Stimulated activated effector memory CD8-positive, alpha-beta T cell treated with anti-CD3 and anti-CD28 coated beads, Interleukin-12 subunit alpha, Interleukin-12 subunit beta, amount 100 ng/mL, for 72 hours (primary cell): ENCODE measurements at regions not wholly inside any gene's neighbourhood (a gene's known extent, or its start where the extent isn't known, plus 50 kb on each side); places are given as distances from the start of the nearest gene placed in this dataset.
"Not testable (repeated sequence)": the region's sequence is repeated elsewhere in the genome, so short reads cannot be mapped to it uniquely, and the experiment has no call there.

Source experiments
- ATAC-seq: fragments of 150-1000 bp; cut with Tn5 transposase; 2 replicates; pipeline ENCODE4 v1.10.0; 2021
- DNase-seq, 2 donors: peaks; one replicate each; pipeline ENCODE4 v3.0.0; 2021 to 2022; ENCODE audit warnings: low spot score in 2 of 2
- H3K27ac Mint-ChIP-seq: one replicate; pipeline ENCODE4 v1.8.0; 2022; ENCODE audit warnings: mild to moderate bottlenecking, mixed read lengths
- H3K36me3 Mint-ChIP-seq: one replicate; pipeline ENCODE4 v1.8.0; 2022; ENCODE audit warnings: mild to moderate bottlenecking, mixed read lengths
- H3K4me1 Mint-ChIP-seq: one replicate; pipeline ENCODE4 v1.8.0; 2022; ENCODE audit warnings: mixed read lengths
- H3K4me3 Mint-ChIP-seq: one replicate; pipeline ENCODE4 v1.8.0; 2022; ENCODE audit warnings: mild to moderate bottlenecking, mixed read lengths
- H3K9me3 Mint-ChIP-seq: one replicate; pipeline ENCODE4 v1.8.0; 2022; ENCODE audit warnings: mixed read lengths

DNA sequence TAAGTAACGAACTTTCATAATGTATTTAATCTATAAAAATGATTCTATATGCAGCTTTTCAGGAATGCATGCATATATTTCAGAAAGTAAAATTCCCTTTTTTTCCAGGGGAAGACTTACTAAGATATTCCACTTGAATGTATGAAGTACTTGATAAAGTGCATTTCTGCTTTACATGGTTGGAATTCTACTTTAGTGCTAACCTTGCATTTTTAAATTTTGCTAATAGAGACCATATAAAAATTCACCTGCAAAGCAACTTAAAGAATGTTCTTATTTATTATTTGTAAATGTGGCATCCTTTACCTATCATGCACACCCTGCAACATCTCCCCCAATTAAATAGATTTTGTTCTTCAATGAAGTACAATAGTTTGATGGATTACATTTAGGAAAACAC is 392.8 kb downstream of the KCNJ2 start:
- Mint-ChIP-seq H3K9me3 (peaks cover 4% of the 10 kb centered on the region), H3K36me3 (no peaks in the 10 kb centered on the region), H3K4me1 (no peaks in the 10 kb centered on the region), H3K4me3 (no peak overlapping the region), H3K27ac (no peak overlapping the region)
- ATAC-seq (no peak), DNase-seq (no peak)

DNA sequence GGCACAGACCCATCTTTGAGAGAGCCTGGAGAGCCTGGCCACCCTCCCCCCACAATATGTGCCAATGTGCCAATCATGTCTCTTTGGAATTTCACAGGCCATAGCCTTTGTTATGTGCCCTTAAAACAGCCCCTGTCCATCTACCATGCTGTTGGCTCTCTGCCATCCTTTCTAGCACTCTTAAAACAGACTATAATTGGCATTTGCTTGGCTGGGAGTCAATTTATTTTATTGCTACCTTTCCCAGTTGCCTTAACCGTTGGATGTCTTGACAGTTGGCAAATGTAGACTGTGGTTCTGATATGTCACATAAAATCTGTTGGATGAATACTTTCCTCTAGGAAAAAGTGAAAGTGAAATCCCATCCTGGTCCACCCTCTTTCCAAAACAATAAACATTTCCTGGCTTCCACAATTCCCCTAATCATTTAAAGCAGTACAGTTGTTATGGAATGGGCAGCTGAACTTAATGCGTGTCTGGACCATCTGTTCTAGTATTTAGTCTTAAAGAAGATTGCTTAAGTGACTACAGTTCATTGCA is 394.0 kb downstream of the KCNJ2 start:
- ATAC-seq, result no peak
- no peaks in the 10 kb centered on the region for H3K4me1 Mint-ChIP-seq
- H3K36me3 Mint-ChIP-seq, result no peaks in the 10 kb centered on the region
- no peak overlapping the region for H3K4me3 Mint-ChIP-seq
- no peak for DNase-seq
- H3K9me3 Mint-ChIP-seq, result peaks cover 4% of the 10 kb centered on the region
- no peak overlapping the region for H3K27ac Mint-ChIP-seq

DNA sequence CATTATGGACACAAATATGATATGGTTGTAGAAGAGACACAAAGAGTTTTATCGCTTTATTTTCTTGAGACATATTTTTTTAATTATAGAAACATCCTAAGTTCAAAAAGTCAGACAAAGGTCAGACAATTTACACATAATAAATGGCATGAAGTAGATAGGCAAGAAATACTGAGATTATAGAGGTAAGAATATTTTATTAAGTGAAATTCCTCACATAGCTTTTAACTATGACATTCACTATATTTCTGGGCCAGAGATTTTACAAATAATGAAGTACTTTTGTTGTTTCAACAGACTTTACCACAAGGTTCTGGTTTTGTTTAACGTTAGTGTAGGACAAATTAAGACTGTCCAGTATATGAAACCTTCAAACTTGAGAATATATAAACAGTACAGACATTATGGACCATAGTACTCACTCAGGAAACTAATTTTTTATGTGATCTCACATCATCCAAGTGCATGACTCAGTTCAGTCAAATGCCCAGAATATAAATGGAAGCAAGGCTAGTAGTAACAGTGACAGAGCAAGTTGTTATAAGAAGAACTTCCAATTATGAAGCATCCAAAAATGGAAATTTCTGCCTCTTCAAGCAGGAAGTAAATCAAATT is 394.8 kb downstream of the KCNJ2 start:
- DNase-seq (no peak), ATAC-seq (no peak)
- no peaks in the 10 kb centered on the region for H3K4me1 Mint-ChIP-seq
- H3K36me3 Mint-ChIP-seq, result no peaks in the 10 kb centered on the region
- no peak overlapping the region for H3K27ac Mint-ChIP-seq
- H3K9me3 Mint-ChIP-seq, result peaks cover 4% of the 10 kb centered on the region
- no peak overlapping the region for H3K4me3 Mint-ChIP-seq

DNA sequence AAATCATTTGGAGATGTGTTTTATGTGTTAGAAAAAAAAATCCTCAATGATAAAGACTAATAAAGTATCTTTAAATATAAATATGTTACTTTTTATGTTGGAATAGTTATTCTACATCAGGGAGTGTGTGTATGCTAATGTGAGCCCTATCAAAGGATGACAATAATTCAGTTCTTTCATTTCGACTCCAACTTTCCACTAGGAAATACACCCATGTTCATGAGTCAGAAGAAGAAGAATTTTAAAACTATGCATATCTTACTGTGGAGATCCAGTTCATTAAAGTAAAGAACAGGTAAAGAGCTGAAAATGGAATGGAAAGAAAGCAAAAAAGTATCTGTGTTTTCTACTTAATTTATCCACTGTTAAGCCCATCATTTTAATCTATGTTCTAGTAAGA is 399.8 kb downstream of the KCNJ2 start:
- Mint-ChIP-seq H3K36me3 (no peaks in the 10 kb centered on the region), H3K9me3 (peaks cover 4% of the 10 kb centered on the region), H3K27ac (no peak overlapping the region), H3K4me1 (no peaks in the 10 kb centered on the region), H3K4me3 (no peak overlapping the region)
- no peak for ATAC-seq
- DNase-seq, result no peak

DNA sequence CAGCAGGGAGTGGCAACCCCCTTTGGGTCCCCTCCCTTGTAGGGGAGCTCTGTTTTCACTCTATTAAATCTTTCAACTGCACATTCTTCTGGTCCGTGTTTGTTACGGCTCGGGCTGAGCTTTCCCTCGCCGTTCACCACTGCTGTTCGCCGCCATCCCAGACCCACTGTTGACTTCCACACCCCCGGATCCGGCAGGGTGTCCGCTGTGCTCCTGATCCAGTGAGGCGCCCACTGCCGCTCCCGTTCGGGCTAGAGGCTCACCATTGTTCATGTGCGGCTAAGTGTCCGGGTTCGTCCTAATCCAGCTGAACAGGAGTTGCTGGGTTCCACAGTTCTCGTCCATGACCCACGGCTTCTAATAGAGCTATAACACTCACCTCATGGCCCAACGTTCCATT is 408.1 kb downstream of the KCNJ2 start:
- ATAC-seq, result no peak
- Mint-ChIP-seq H3K9me3 (peaks cover 9% of the 10 kb centered on the region), H3K36me3 (no peaks in the 10 kb centered on the region), H3K27ac (no peak overlapping the region), H3K4me1 (no peaks in the 10 kb centered on the region), H3K4me3 (no peak overlapping the region)
- no peak for DNase-seq

DNA sequence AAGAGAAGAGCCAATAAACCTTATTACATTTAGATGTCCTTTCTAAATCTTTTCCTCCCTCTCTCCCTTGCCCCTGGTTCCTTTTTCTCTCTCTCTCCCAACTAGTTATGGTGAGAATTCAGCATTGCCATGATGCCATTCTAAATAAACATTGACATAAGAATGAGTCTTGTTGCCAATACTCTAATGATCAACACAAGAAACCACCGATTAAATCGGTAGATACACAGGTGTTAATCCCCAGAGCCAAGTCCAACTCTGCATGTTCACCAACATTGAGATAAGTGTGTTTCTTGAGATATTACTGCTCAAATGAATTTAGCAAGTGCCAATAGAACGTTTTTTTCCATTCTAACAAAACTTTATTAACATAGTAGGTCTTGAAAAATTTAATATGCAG is 412.1 kb downstream of the KCNJ2 start:
- Mint-ChIP-seq H3K9me3 (peaks cover 16% of the 10 kb centered on the region), H3K4me1 (no peaks in the 10 kb centered on the region), H3K4me3 (no peak overlapping the region), H3K36me3 (no peaks in the 10 kb centered on the region), H3K27ac (no peak overlapping the region)
- ATAC-seq (no peak), DNase-seq (no peak)

DNA sequence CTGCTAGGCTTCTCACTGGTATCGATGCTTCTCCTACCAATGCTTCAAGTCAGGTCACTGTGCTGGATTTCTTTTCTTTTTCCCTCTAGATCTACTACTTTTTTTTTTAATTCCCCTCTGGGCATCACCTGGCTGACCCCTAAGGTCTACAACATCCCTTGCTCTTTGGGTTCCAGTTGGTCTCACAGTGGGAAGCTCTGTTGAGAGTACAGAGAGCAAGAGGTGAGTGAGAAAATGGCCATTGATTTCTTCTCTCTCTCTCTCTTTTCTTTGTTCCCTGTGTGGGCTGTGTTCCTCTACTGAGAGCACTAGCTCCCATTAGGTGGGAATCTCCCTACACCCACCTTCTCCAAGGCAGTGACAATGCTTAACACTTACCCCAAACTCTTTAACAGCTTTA is 413.4 kb downstream of the KCNJ2 start:
- DNase-seq (no peak), ATAC-seq (no peak)
- no peak overlapping the region for H3K4me3 Mint-ChIP-seq
- H3K36me3 Mint-ChIP-seq, result no peaks in the 10 kb centered on the region
- no peak overlapping the region for H3K27ac Mint-ChIP-seq
- H3K4me1 Mint-ChIP-seq, result no peaks in the 10 kb centered on the region
- H3K9me3 Mint-ChIP-seq, result peaks cover 13% of the 10 kb centered on the region

DNA sequence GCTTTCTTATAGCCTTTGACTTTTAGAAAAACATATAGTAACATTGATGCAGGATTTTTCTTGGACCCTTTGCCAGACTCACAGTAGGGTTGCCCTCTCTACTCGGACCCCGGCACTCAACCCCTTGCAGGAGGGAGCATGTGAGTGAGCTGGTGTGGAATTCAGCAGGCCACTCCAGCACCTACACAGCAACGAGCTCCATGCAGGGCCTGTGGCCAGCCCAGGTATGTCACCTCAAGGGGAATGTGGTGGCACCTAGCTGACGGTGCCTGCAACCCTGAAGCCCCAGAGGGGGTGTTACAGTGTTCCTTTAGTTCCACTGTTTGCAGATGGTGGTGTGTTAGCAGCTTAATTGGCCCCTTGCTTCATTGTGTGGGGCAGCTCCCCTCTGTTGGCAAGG is 414.9 kb downstream of the KCNJ2 start:
- H3K4me3 Mint-ChIP-seq, result no peak overlapping the region
- ATAC-seq, result no peak
- no peaks in the 10 kb centered on the region for H3K36me3 Mint-ChIP-seq
- no peak overlapping the region for H3K27ac Mint-ChIP-seq
- no peak for DNase-seq
- no peaks in the 10 kb centered on the region for H3K4me1 Mint-ChIP-seq
- peaks cover 13% of the 10 kb centered on the region for H3K9me3 Mint-ChIP-seq

DNA sequence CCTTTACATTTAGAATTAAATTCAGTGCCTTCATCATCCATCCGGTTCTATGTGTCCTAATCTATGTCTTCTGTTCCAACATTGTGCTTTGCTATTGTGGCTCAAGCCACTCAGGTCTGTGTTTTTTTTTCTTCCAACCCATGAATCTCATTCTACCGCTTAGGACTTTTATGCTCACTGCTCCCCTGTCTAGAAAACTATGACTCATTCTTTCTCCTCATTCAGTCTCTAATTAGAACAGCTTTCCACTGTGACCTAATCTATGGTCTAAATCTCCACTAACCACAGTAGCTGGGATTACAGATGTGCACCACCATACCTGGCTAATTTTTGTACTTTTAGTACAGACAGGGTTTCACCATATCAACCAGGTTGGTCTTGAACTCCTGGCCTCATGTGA is 418.7 kb downstream of the KCNJ2 start:
- H3K27ac Mint-ChIP-seq, result no peak overlapping the region
- no peak for DNase-seq
- no peak for ATAC-seq
- no peaks in the 10 kb centered on the region for H3K4me1 Mint-ChIP-seq
- no peak overlapping the region for H3K4me3 Mint-ChIP-seq
- peaks cover 4% of the 10 kb centered on the region for H3K9me3 Mint-ChIP-seq
- no peaks in the 10 kb centered on the region for H3K36me3 Mint-ChIP-seq

DNA sequence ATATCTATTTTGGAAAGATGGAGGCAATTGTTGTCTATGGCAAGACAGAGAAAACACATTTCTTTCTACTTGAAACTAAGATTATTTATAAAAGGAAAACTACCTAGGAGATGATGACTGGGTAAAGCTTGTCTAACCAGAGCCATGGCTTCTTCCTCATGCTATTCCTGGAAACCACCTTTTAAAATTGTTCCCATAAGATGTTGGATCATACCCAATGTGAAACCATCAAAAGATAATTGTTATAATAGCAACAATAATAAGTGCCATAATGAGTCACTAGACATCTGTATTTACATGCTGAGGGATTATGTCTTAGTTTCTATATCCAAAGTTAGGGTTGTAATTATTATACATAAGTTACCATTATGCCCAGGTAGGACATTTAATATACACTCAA is 428.4 kb downstream of the KCNJ2 start:
- no peaks in the 10 kb centered on the region for H3K36me3 Mint-ChIP-seq
- no peaks in the 10 kb centered on the region for H3K9me3 Mint-ChIP-seq
- DNase-seq, result no peak
- no peak overlapping the region for H3K27ac Mint-ChIP-seq
- H3K4me1 Mint-ChIP-seq, result no peaks in the 10 kb centered on the region
- no peak overlapping the region for H3K4me3 Mint-ChIP-seq
- no peak for ATAC-seq

DNA sequence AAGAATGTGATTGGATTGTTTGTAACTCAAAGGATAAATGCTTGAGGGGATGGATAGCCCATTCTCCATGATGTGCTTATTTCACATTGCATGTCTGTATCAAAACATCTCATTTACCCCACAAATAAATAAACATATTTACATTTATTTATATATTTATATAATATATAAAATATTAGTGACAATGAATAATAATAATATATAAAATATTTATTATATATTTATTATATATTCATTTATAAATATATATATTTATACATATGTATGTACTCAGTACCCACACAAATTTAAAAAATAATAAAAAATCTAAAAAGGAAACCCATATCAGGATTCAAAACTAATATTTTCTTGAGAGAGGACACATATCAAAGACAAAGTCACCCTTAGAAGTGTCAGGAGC is 429.9 kb downstream of the KCNJ2 start:
- no peaks in the 10 kb centered on the region for H3K9me3 Mint-ChIP-seq
- H3K36me3 Mint-ChIP-seq, result no peaks in the 10 kb centered on the region
- H3K4me1 Mint-ChIP-seq, result no peaks in the 10 kb centered on the region
- DNase-seq (no peak), ATAC-seq (no peak)
- no peak overlapping the region for H3K4me3 Mint-ChIP-seq
- no peak overlapping the region for H3K27ac Mint-ChIP-seq

DNA sequence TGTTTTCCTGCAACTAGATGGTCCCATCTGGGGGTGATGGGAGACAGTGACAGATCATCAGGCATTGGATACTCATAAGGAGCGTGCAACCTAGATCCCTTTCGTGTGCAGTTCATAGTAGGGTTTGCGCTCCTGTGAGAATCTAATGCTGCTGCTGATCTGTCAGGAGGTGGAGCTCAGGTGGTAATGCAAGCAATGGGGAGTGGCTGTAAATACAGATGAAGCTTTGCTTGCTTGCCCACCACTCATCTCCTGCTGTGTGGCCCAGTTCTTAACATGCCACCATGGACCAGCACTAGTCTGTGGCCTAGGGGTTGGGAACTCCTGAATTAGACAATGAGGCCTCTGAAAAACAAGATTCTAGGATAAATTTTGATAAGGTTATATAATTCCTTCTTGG is 430.6 kb downstream of the KCNJ2 start:
- H3K4me3 Mint-ChIP-seq, ATAC-seq, H3K27ac Mint-ChIP-seq, H3K36me3 Mint-ChIP-seq, H3K9me3 Mint-ChIP-seq, H3K4me1 Mint-ChIP-seq, DNase-seq: not testable (repeated sequence)

DNA sequence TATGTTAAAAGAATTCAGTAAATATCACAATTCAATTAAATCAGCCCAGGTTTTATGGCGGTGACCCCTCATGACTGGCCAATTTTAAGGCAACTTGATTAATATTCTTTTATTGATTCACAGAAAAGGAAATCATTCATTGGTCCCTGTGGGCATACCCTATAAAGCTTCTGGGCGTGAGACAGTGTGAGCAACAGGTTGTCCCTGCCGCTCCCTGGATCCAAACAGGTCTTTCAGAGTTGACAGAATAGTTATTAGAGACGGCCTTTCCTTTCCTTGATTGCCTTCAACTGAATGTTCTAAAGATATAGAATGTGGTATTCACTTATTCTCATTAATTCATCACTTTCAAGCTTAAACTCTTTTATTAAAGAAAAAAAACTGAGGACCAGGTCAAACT is 433.9 kb downstream of the KCNJ2 start:
- no peaks in the 10 kb centered on the region for H3K36me3 Mint-ChIP-seq
- no peak overlapping the region for H3K4me3 Mint-ChIP-seq
- no peaks in the 10 kb centered on the region for H3K4me1 Mint-ChIP-seq
- DNase-seq (no peak), ATAC-seq (no peak)
- no peak overlapping the region for H3K27ac Mint-ChIP-seq
- no peaks in the 10 kb centered on the region for H3K9me3 Mint-ChIP-seq

DNA sequence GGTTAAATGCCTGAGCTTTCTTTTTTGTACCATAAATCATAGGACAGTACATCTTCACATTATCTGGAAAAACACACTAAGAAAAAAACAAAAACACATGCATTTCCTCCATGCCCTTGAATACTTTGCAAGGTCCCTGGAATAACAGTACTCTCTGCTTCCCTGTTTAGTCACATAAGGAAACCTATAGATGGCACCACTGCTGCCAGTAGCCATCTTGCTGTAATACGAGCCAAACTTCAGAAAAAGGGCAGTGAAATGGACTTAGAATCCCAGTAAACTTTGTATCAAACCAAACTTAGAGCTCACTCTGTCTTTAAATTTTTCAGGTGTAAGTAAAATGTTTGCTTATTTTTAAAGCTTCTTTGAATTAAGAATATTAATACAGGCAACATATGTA is 435.5 kb downstream of the KCNJ2 start:
- no peaks in the 10 kb centered on the region for H3K36me3 Mint-ChIP-seq
- ATAC-seq, result no peak
- H3K27ac Mint-ChIP-seq, result no peak overlapping the region
- no peak overlapping the region for H3K4me3 Mint-ChIP-seq
- no peaks in the 10 kb centered on the region for H3K9me3 Mint-ChIP-seq
- DNase-seq, result no peak
- H3K4me1 Mint-ChIP-seq, result no peaks in the 10 kb centered on the region

DNA sequence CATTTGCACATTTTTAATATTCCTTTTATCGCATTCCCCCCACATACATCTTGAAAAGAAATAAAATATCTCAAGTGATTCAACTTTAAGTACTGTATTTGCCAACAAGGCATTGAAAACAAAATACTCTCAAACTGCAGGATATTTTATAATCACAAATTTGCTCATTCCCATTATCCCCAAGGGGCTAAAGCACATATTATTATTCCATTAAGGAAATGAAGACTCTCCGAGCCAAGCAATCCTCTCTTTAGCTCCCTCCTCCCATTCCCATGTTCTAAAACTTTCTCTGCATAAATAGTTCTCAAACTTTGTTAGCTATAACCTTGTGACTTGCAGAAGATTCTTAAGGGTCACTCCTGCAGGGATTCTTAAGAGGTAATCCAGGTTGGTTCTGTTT is 436.8 kb downstream of the KCNJ2 start:
- Mint-ChIP-seq H3K4me1 (no peaks in the 10 kb centered on the region), H3K9me3 (no peaks in the 10 kb centered on the region), H3K27ac (no peak overlapping the region), H3K36me3 (no peaks in the 10 kb centered on the region), H3K4me3 (no peak overlapping the region)
- no peak for ATAC-seq
- no peak for DNase-seq

DNA sequence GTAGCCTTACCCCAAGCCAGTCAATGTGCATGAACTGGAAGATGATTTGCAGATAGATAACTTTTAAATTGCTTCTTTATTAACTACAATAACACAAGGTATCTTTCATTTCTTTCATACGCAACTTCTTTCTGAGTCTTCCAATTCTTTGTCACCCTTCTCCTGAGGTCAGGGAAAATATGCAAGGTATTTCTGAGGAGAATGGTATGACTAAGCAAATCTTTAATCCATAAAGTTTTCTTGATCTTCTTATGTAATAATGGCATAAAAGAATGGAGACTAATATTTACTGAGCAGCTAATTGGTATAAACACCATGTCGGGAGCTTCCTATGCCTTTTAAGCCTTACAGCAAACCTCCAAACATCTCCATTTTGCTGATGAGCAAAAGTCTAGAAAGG is 438.9 kb downstream of the KCNJ2 start:
- Mint-ChIP-seq H3K36me3 (no peaks in the 10 kb centered on the region), H3K4me3 (no peak overlapping the region), H3K4me1 (no peaks in the 10 kb centered on the region), H3K9me3 (peaks cover 2% of the 10 kb centered on the region), H3K27ac (no peak overlapping the region)
- no peak for DNase-seq
- no peak for ATAC-seq

DNA sequence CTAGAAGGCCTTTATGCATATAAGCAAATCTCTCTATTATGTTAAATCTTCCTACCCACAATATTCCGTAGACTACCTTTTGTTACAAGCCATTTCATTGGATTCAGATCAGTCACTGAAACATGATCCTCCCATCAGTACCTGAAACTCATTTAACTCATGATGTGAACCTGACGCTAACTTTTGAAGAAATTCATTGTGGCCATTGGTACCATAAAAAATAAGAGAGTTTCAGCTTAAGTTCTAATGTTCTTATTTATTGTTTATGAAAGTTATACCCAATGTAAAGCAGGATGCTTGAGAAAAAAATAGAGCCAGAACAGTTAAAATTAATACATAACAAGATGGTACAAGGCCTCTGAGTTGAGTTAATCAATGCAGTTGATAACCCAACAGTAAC is 439.6 kb downstream of the KCNJ2 start:
- peaks cover 2% of the 10 kb centered on the region for H3K9me3 Mint-ChIP-seq
- no peaks in the 10 kb centered on the region for H3K36me3 Mint-ChIP-seq
- H3K27ac Mint-ChIP-seq, result no peak overlapping the region
- no peak overlapping the region for H3K4me3 Mint-ChIP-seq
- no peaks in the 10 kb centered on the region for H3K4me1 Mint-ChIP-seq
- ATAC-seq, result no peak
- DNase-seq, result no peak
